ENCODE measurements at regions not wholly inside any gene's neighbourhood (a gene's known extent, or its start where the extent isn't known, plus 50 kb on each side); places are given as distances from the start of the nearest gene placed in this dataset.

GRCh38 chr3:3665546-3665945 is 133.7 kb upstream of the LRRN1 start:
- TF ChIP-seq, protein P1, sequence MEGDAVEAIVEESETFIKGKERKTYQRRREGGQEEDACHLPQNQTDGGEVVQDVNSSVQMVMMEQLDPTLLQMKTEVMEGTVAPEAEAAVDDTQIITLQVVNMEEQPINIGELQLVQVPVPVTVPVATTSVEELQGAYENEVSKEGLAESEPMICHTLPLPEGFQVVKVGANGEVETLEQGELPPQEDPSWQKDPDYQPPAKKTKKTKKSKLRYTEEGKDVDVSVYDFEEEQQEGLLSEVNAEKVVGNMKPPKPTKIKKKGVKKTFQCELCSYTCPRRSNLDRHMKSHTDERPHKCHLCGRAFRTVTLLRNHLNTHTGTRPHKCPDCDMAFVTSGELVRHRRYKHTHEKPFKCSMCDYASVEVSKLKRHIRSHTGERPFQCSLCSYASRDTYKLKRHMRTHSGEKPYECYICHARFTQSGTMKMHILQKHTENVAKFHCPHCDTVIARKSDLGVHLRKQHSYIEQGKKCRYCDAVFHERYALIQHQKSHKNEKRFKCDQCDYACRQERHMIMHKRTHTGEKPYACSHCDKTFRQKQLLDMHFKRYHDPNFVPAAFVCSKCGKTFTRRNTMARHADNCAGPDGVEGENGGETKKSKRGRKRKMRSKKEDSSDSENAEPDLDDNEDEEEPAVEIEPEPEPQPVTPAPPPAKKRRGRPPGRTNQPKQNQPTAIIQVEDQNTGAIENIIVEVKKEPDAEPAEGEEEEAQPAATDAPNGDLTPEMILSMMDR (IDR thresholded peaks at IDR 0.05; ENCODE audit: low read depth, low read length): no peak
- no peak for TF ChIP-seq EZH2phosphoT487 (IDR thresholded peaks at IDR 0.05; ENCODE audit: low read depth)
